GM12878 (cell line): ENCODE measurements at regions not wholly inside any gene's neighbourhood (a gene's known extent, or its start where the extent isn't known, plus 50 kb on each side); places are given as distances from the start of the nearest gene placed in this dataset.
"Not testable (repeated sequence)": the region's sequence is repeated elsewhere in the genome, so short reads cannot be mapped to it uniquely, and the experiment has no call there.

Source experiments
- ATAC-seq: fragments of 200-7000 bp; cut with Tn5 transposase; 3 replicates; pipeline ENCODE4 v1.9.1; 2020; ENCODE audit warnings: mild to moderate bottlenecking, moderate library complexity
- BruUV-seq: library from RNA; stranded (reverse); fragments of 400-500 nt; replicated peaks from 2 replicates; lab custom pipeline; 2021; lab: Mats Ljungman, UMichigan
- CTCF ChIA-PET: fragments of 300-600 bp; sonication (Branson Sonifier 250); formaldehyde crosslinking; extraction: SDS; loops from one replicate; lab custom pipeline; 2021; ENCODE audit warnings: inconsistent platforms; lab: Yijun Ruan, JAX
- POLR2A ChIA-PET: fragments of 350-600 bp; formaldehyde crosslinking; extraction: SDS; loops from one replicate; lab custom pipeline; 2021; ENCODE audit warnings: inconsistent platforms; lab: Charles Lee
- RAD21 ChIA-PET: fragments of 300-600 bp; sonication (Branson Sonifier 250); formaldehyde crosslinking; loops from one replicate; lab custom pipeline; 2023; ENCODE audit warnings: antibody characterized with exemption; ENCODE audit not compliant: unreplicated experiment; lab: Charles Lee
- SMC1A ChIA-PET: fragments of 300-600 bp; sonication (Branson Sonifier 250); formaldehyde crosslinking; loops from one replicate; lab custom pipeline; 2023; ENCODE audit not compliant: unreplicated experiment, uncharacterized antibody; lab: Charles Lee
- DNase-seq: peaks from one replicate; pipeline ENCODE4 v3.0.0-alpha.2; 2011; ENCODE audit warnings: low read depth, low spot score
- FAIRE-seq: peaks from 3 replicates; lab custom pipeline; 2011; peaks lifted over from hg19 to GRCh38; lab: Jason Lieb, UNC
- H2AFZ ChIP-seq: 2 replicates; pipeline ENCODE4 v1.6.0; 2011; ENCODE audit warnings: low read depth, low read length, control low read depth; ENCODE audit not compliant: control insufficient read depth
- H3K27ac ChIP-seq: 2 replicates; pipeline ENCODE4 v1.5.1; 2011; ENCODE audit warnings: control low read depth; ENCODE audit not compliant: control insufficient read depth, insufficient read depth
- H3K27me3 ChIP-seq, 2 experiments: replicated peaks in 1 of 2; 2 replicates each; pipeline versions ENCODE4 v1.6.0 to v1.6.1; 2011; ENCODE audit warnings: low read length in 1 of 2; ENCODE audit not compliant: control insufficient read depth in 2 of 2, insufficient read depth in 2 of 2
- H3K36me3 ChIP-seq, 2 experiments: 2 replicates each; pipeline ENCODE4 v1.5.1; 2011; ENCODE audit warnings: low read length in 1 of 2; ENCODE audit not compliant: control insufficient read depth in 2 of 2, insufficient read depth in 2 of 2
- H3K4me1 ChIP-seq: 2 replicates; pipeline ENCODE4 v1.6.1; 2011; ENCODE audit warnings: mild to moderate bottlenecking, low read length, moderate library complexity, mixed read lengths; ENCODE audit not compliant: control insufficient read depth, insufficient read depth
- H3K4me2 ChIP-seq: 2 replicates; pipeline ENCODE4 v1.6.0; 2011; ENCODE audit warnings: control low read depth; ENCODE audit not compliant: control insufficient read depth, insufficient read depth
- H3K4me3 ChIP-seq: fragments of 200-600 bp; sonication (generic); 2 replicates; pipeline ENCODE4 v1.5.1; 2016
- H3K79me2 ChIP-seq: 2 replicates; pipeline ENCODE4 v1.6.0; 2011; ENCODE audit warnings: low read length; ENCODE audit not compliant: control insufficient read depth, insufficient read depth
- H3K9ac ChIP-seq: 2 replicates; pipeline ENCODE4 v1.8.0; 2011; ENCODE audit warnings: low read length, control low read depth, mixed read lengths; ENCODE audit not compliant: control insufficient read depth, insufficient read depth
- H3K9me3 ChIP-seq: replicated peaks from 3 replicates; pipeline ENCODE4 v1.5.1; 2011; ENCODE audit warnings: mild to moderate bottlenecking, low read length; ENCODE audit not compliant: control insufficient read depth, insufficient read depth
- H4K20me1 ChIP-seq: 2 replicates; pipeline ENCODE4 v1.6.0; 2011; ENCODE audit not compliant: control insufficient read depth, insufficient read depth
- ATF2 ChIP-seq: IDR thresholded peaks from 2 replicates; pipeline ENCODE4 v1.6.1; 2012; ENCODE audit warnings: low read length, inconsistent platforms
- CREB1 ChIP-seq: IDR thresholded peaks from 2 replicates; pipeline ENCODE4 v1.6.1; 2012; ENCODE audit warnings: low read depth, mild to moderate bottlenecking, inconsistent platforms
- HDGF ChIP-seq: fragments of 450-650 bp; IDR thresholded peaks from 2 replicates; pipeline ENCODE4 v1.6.1; 2016; ENCODE audit warnings: antibody characterized with exemption
- RB1 ChIP-seq: fragments of 450-650 bp; formaldehyde crosslinking; IDR thresholded peaks from 2 replicates; pipeline ENCODE4 v1.6.1; 2017; ENCODE audit warnings: mild to moderate bottlenecking, borderline replicate concordance
- RFX5 ChIP-seq: IDR thresholded peaks from 2 replicates; pipeline ENCODE4 v1.6.1; 2011; ENCODE audit warnings: low read depth, low read length, improper control_type of control experiment
- SPI1 ChIP-seq: IDR thresholded peaks from 2 replicates; pipeline ENCODE4 v1.6.1; 2011; ENCODE audit warnings: low read depth, mild to moderate bottlenecking, low read length, moderate library complexity, borderline replicate concordance; ENCODE audit not compliant: insufficient read depth
- SREBF1 ChIP-seq: IDR thresholded peaks from 2 replicates; pipeline ENCODE4 v1.6.1; 2012; ENCODE audit warnings: mild to moderate bottlenecking, low read length
- STAT3 ChIP-seq: IDR thresholded peaks from 2 replicates; pipeline ENCODE4 v1.6.1; 2011; ENCODE audit warnings: low read depth, low read length, improper control_type of control experiment
- TCF3 ChIP-seq: IDR thresholded peaks from 2 replicates; pipeline ENCODE4 v1.6.1; 2012; ENCODE audit warnings: low read depth, mild to moderate bottlenecking, low read length, borderline replicate concordance; ENCODE audit not compliant: insufficient read depth
- ZNF274 ChIP-seq: IDR thresholded peaks from one replicate; pipeline ENCODE4 v1.8.0; 2011; ENCODE audit not compliant: insufficient read length, insufficient read depth
- ZSCAN29 ChIP-seq: fragments of 450-650 bp; IDR thresholded peaks from 2 replicates; pipeline ENCODE4 v1.6.1; 2017; ENCODE audit warnings: mild to moderate bottlenecking, moderate library complexity
- WGBS: methylation state at CpG from one replicate; pipeline ENCODE4 v1.1.6; 2016; ENCODE audit warnings: low lambda C conversion rate; ENCODE audit not compliant: insufficient replicate concordance, insufficient coverage; ENCODE audit errors: missing lambda C conversion rate; 5-methylcytosine and 5-hydroxymethylcytosine counted together
- in situ Hi-C: fragments of 300-500 bp; cut with MboI; formaldehyde crosslinking; loops from 9 replicates; pipeline ENCODE4 v1.14.3; 2018; ENCODE audit warnings: mixed read lengths
- intact Hi-C: fragments of 100-400 bp; cut with micrococcal nuclease; formaldehyde crosslinking; loops from one replicate; pipeline ENCODE4 v1.14.2; 2022; ENCODE audit not compliant: unreplicated experiment
- TF ChIP-seq, protein P1 (sequence below): fragments of 450-650 bp; conservative IDR thresholded peaks from 2 replicates; pipeline ENCODE4 v1.6.1; 2017; ENCODE audit warnings: mild to moderate bottlenecking, moderate library complexity

GRCh38 chr4:134046221-134046620 is 155.4 kb downstream of the PABPC4L start:
- FAIRE-seq, H3K27me3 ChIP-seq, H3K4me1 ChIP-seq, H3K79me2 ChIP-seq, CTCF ChIA-PET, SMC1A ChIA-PET, BruUV-seq, POLR2A ChIA-PET, in situ Hi-C loops, H3K9me3 ChIP-seq, intact Hi-C loops, H2AFZ ChIP-seq, H3K4me2 ChIP-seq, ATAC-seq, H3K27ac ChIP-seq, H4K20me1 ChIP-seq, DNase-seq, H3K4me3 ChIP-seq, H3K36me3 ChIP-seq, H3K9ac ChIP-seq: not testable (repeated sequence)
- WGBS: 15% methylated on average over 6 of the region's 6 CpGs
- RAD21 ChIA-PET: interaction anchor here (1.2 kb wide), 1 partner anchor 22 kb away, joined by 3 read pairs; no protein-coding TSS in a partner anchor

GRCh38 chr4:134045411-134045810 is 156.2 kb downstream of the PABPC4L start:
- Histone ChIP-seq H3K27me3 (no peaks in the 10 kb centered on the region), H3K4me3 (no peak overlapping the region), H3K9ac (no peak overlapping the region), H4K20me1 (no peaks in the 10 kb centered on the region), H3K27ac (no peak overlapping the region), H3K9me3 (no peaks in the 10 kb centered on the region), H3K4me2 (no peak overlapping the region), H3K4me1 (no peaks in the 10 kb centered on the region), H3K36me3 (no peaks in the 10 kb centered on the region), H3K79me2 (no peaks in the 10 kb centered on the region), H2AFZ (no peak overlapping the region)
- ATAC-seq: no peak
- TF ChIP-seq SREBF1: no peak
- TF ChIP-seq ZSCAN29: no peak
- no peak for TF ChIP-seq ZNF274
- TF ChIP-seq RB1: no peak
- TF ChIP-seq, protein P1, sequence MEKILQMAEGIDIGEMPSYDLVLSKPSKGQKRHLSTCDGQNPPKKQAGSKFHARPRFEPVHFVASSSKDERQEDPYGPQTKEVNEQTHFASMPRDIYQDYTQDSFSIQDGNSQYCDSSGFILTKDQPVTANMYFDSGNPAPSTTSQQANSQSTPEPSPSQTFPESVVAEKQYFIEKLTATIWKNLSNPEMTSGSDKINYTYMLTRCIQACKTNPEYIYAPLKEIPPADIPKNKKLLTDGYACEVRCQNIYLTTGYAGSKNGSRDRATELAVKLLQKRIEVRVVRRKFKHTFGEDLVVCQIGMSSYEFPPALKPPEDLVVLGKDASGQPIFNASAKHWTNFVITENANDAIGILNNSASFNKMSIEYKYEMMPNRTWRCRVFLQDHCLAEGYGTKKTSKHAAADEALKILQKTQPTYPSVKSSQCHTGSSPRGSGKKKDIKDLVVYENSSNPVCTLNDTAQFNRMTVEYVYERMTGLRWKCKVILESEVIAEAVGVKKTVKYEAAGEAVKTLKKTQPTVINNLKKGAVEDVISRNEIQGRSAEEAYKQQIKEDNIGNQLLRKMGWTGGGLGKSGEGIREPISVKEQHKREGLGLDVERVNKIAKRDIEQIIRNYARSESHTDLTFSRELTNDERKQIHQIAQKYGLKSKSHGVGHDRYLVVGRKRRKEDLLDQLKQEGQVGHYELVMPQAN: no peak
- no peak for TF ChIP-seq SPI1
- no peak for TF ChIP-seq STAT3
- TF ChIP-seq CREB1: no peak
- no peak for TF ChIP-seq RFX5
- no peak for TF ChIP-seq ATF2
- TF ChIP-seq HDGF: no peak
- no peak for TF ChIP-seq TCF3
- SMC1A ChIA-PET: no interaction called here
- DNase-seq: no peak
- POLR2A ChIA-PET: no interaction called here
- RAD21 ChIA-PET: no interaction called here
- WGBS: 41% methylated on average over 3 of the region's 3 CpGs
- in situ Hi-C loops (no loop called here), intact Hi-C loops (no loop called here)
- FAIRE-seq: no peak
- CTCF ChIA-PET: no interaction called here
- BruUV-seq: no TSS peak
